ENCODE measurements at regions not wholly inside any gene's neighbourhood (a gene's known extent, or its start where the extent isn't known, plus 50 kb on each side); places are given as distances from the start of the nearest gene placed in this dataset.
A peak's percentile ranks its signal among the peaks of the same experiment; 100 is the strongest.

GRCh38 chr13:111399334-111399733 lies 78.9 kb downstream of the TEX29 start:
- DNase-seq, result no peak
- H3K27ac ChIP-seq (ENCODE audit: low read depth in 1 of 2, low read length in 2 of 2), result no peak overlapping the region
- Mint-ChIP-seq H3K9me3 (no peaks in the 10 kb centered on the region), H3K4me3 (no peak overlapping the region), H3K27ac (no peak overlapping the region), H3K36me3 (ENCODE audit: low read depth) (no peaks in the 10 kb centered on the region), H3K27me3 (no peaks in the 10 kb centered on the region), H3K4me1 (ENCODE audit: low read depth) (no peaks in the 10 kb centered on the region)
- POLR2A ChIA-PET, result interaction anchor here (0.6 kb wide), 1 partner anchor 45 kb away, joined by 3 read pairs; no protein-coding TSS in a partner anchor
- no peak overlapping the region for H3K4me3 ChIP-seq (ENCODE audit: low read length)
- H3K4me1 ChIP-seq (ENCODE audit: insufficient read depth, low read length), result no peaks in the 10 kb centered on the region
- no peak for ATAC-seq (ENCODE audit: poor library complexity)
- no peaks in the 10 kb centered on the region for H3K27me3 ChIP-seq (ENCODE audit: control insufficient read depth in 1 of 2, insufficient read depth in 2 of 2, low read length in 2 of 2)
- no peaks in the 10 kb centered on the region for H3K36me3 ChIP-seq (ENCODE audit: insufficient read depth, low read length)
- CTCF ChIA-PET, result no interaction called here
- peaks cover 0 to 14% of the 10 kb centered on the region in 2 experiments for H3K9me3 ChIP-seq (ENCODE audit: control insufficient read depth in 1 of 2, insufficient read depth in 1 of 2, low read length in 2 of 2)
- TF ChIP-seq CTCF (IDR thresholded peaks at IDR 0.05), result no peak
- intact Hi-C loops (cut with DNase I, micrococcal nuclease), result no loop called here

- no peak overlapping the region for H3K4me3 Mint-ChIP-seq
- ATAC-seq (ENCODE audit: poor library complexity), result no peak
- CTCF ChIA-PET, result no interaction called here
- H3K9me3 Mint-ChIP-seq, result no peaks in the 10 kb centered on the region
- DNase-seq, result peak in 1 of 14 experiments; percentile 23
- H3K27me3 ChIP-seq (ENCODE audit: control insufficient read depth in 1 of 2, insufficient read depth in 2 of 2, low read length in 2 of 2), result no peaks in the 10 kb centered on the region
- H3K27me3 Mint-ChIP-seq, result no peaks in the 10 kb centered on the region
- no peak overlapping the region for H3K27ac ChIP-seq (ENCODE audit: low read depth in 1 of 2, low read length in 2 of 2)
- POLR2A ChIA-PET, result interaction anchor here (0.6 kb wide), 1 partner anchor 45 kb away, joined by 3 read pairs; no protein-coding TSS in a partner anchor
- no peaks in the 10 kb centered on the region for H3K4me1 Mint-ChIP-seq (ENCODE audit: low read depth)
- no peaks in the 10 kb centered on the region for H3K36me3 Mint-ChIP-seq (ENCODE audit: low read depth)
- no peaks in the 10 kb centered on the region for H3K36me3 ChIP-seq (ENCODE audit: insufficient read depth, low read length)
- intact Hi-C loops (cut with DNase I, micrococcal nuclease), result no loop called here
- peaks cover 0 to 15% of the 10 kb centered on the region in 2 experiments for H3K9me3 ChIP-seq (ENCODE audit: control insufficient read depth in 1 of 2, insufficient read depth in 1 of 2, low read length in 2 of 2)
- H3K27ac Mint-ChIP-seq, result no peak overlapping the region
- no peak for TF ChIP-seq CTCF (IDR thresholded peaks at IDR 0.05)
- no peak overlapping the region for H3K4me3 ChIP-seq (ENCODE audit: low read length)
- no peaks in the 10 kb centered on the region for H3K4me1 ChIP-seq (ENCODE audit: insufficient read depth, low read length)
Measured at GRCh38 chr13:111399776-111400538, 79.5 kb downstream of the TEX29 start.

GRCh38 chr13:111401151-111401550 lies 80.7 kb downstream of the TEX29 start:
- Histone ChIP-seq H3K27me3 (ENCODE audit: control insufficient read depth in 1 of 2, insufficient read depth in 2 of 2, low read length in 2 of 2) (peaks cover 0 to 3% of the 10 kb centered on the region in 2 experiments), H3K9me3 (ENCODE audit: control insufficient read depth in 1 of 2, insufficient read depth in 1 of 2, low read length in 2 of 2) (peaks cover 0 to 11% of the 10 kb centered on the region in 2 experiments), H3K36me3 (ENCODE audit: insufficient read depth, low read length) (no peaks in the 10 kb centered on the region), H3K27ac (ENCODE audit: low read depth in 1 of 2, low read length in 2 of 2) (no peak overlapping the region), H3K4me1 (ENCODE audit: insufficient read depth, low read length) (no peaks in the 10 kb centered on the region), H3K4me3 (ENCODE audit: low read length) (no peak overlapping the region)
- CTCF ChIA-PET, result no interaction called here
- Mint-ChIP-seq H3K27ac (no peak overlapping the region), H3K27me3 (no peaks in the 10 kb centered on the region), H3K9me3 (no peaks in the 10 kb centered on the region), H3K4me1 (ENCODE audit: low read depth) (no peaks in the 10 kb centered on the region), H3K4me3 (no peak overlapping the region), H3K36me3 (ENCODE audit: low read depth) (no peaks in the 10 kb centered on the region)
- DNase-seq (no peak), ATAC-seq (ENCODE audit: poor library complexity) (no peak)
- intact Hi-C loops (cut with DNase I, micrococcal nuclease), result no loop called here
- TF ChIP-seq CTCF (IDR thresholded peaks at IDR 0.05), result no peak
- POLR2A ChIA-PET, result no interaction called here

Measured in CD4-positive, alpha-beta T cell (primary cell).